SJCRH30 (cell line): ENCODE measurements at regions not wholly inside any gene's neighbourhood (a gene's known extent, or its start where the extent isn't known, plus 50 kb on each side); places are given as distances from the start of the nearest gene placed in this dataset.

Source experiments
- DNase-seq, 2 experiments: peaks; one replicate each; pipeline ENCODE4 v3.0.0-alpha.2; 2015 to 2020
- H3K27ac ChIP-seq: fragments of 250-450 bp; sonication (Bioruptor Pico); 2 replicates; pipeline ENCODE4 v1.5.1; 2020; ENCODE audit warnings: mild to moderate bottlenecking, moderate library complexity
- H3K27me3 ChIP-seq: fragments of 250-450 bp; sonication (Bioruptor Pico); 2 replicates; pipeline ENCODE4 v1.5.1; 2020; ENCODE audit warnings: mild to moderate bottlenecking, moderate library complexity
- H3K36me3 ChIP-seq: fragments of 250-450 bp; sonication (Bioruptor Pico); 2 replicates; pipeline ENCODE4 v1.5.1; 2020; ENCODE audit warnings: mild to moderate bottlenecking, moderate library complexity
- H3K4me1 ChIP-seq: fragments of 250-450 bp; sonication (Bioruptor Pico); 2 replicates; pipeline ENCODE4 v1.5.1; 2020; ENCODE audit warnings: mild to moderate bottlenecking, moderate library complexity
- H3K4me3 ChIP-seq: fragments of 250-450 bp; sonication (Bioruptor Pico); 2 replicates; pipeline ENCODE4 v1.5.1; 2020; ENCODE audit warnings: mild to moderate bottlenecking, moderate library complexity
- H3K9me3 ChIP-seq: fragments of 250-450 bp; sonication (Bioruptor Pico); replicated peaks from 2 replicates; pipeline ENCODE4 v1.5.1; 2020; ENCODE audit warnings: mild to moderate bottlenecking, moderate library complexity

GRCh38 chr2:236968101-236968879 is 117.4 kb upstream of the COPS8 start:
- H3K4me3 ChIP-seq: no peak overlapping the region
- H3K27ac ChIP-seq: no peak overlapping the region
- no peaks in the 10 kb centered on the region for H3K27me3 ChIP-seq
- no peak for DNase-seq
- H3K9me3 ChIP-seq: no peaks in the 10 kb centered on the region
- no peaks in the 10 kb centered on the region for H3K36me3 ChIP-seq
- H3K4me1 ChIP-seq: peaks cover 21% of the 10 kb centered on the region

- H3K4me1 ChIP-seq: peaks cover 28% of the 10 kb centered on the region
- no peak overlapping the region for H3K4me3 ChIP-seq
- no peaks in the 10 kb centered on the region for H3K9me3 ChIP-seq
- H3K36me3 ChIP-seq: no peaks in the 10 kb centered on the region
- DNase-seq: no peak
- H3K27me3 ChIP-seq: no peaks in the 10 kb centered on the region
- H3K27ac ChIP-seq: no peak overlapping the region
Observed at GRCh38 chr2:236968880-236969534, 116.7 kb upstream of the COPS8 start.

- DNase-seq: no peak
- H3K27me3 ChIP-seq: no peaks in the 10 kb centered on the region
Observed at GRCh38 chr2:236969767-236970655, 115.7 kb upstream of the COPS8 start.

GRCh38 chr2:236970656-236971010 is 115.1 kb upstream of the COPS8 start:
- Histone ChIP-seq H3K9me3 (no peaks in the 10 kb centered on the region), H3K27me3 (no peaks in the 10 kb centered on the region), H3K27ac (no peak overlapping the region), H3K36me3 (no peaks in the 10 kb centered on the region), H3K4me3 (no peak overlapping the region), H3K4me1 (peaks cover 28% of the 10 kb centered on the region)
- no peak for DNase-seq

More at GRCh38 chr2:236969767-236970655, 115.7 kb upstream of the COPS8 start:
- H3K36me3 ChIP-seq: no peaks in the 10 kb centered on the region
- H3K4me1 ChIP-seq: peaks cover 28% of the 10 kb centered on the region
- no peak overlapping the region for H3K4me3 ChIP-seq
- H3K9me3 ChIP-seq: no peaks in the 10 kb centered on the region
- no peak overlapping the region for H3K27ac ChIP-seq

GRCh38 chr2:236971131-236971821 is 114.4 kb upstream of the COPS8 start:
- Histone ChIP-seq H3K36me3 (no peaks in the 10 kb centered on the region), H3K9me3 (no peaks in the 10 kb centered on the region), H3K4me3 (peak overlapping the region; percentile 50), H3K4me1 (peaks cover 29% of the 10 kb centered on the region), H3K27me3 (no peaks in the 10 kb centered on the region), H3K27ac (peak overlapping the region; percentile 79)
- peak; percentile 42 to 62 for DNase-seq

GRCh38 chr2:236971919-236972381 is 113.7 kb upstream of the COPS8 start:
- Histone ChIP-seq H3K27me3 (no peaks in the 10 kb centered on the region), H3K4me3 (peak overlapping the region; percentile 50), H3K9me3 (no peaks in the 10 kb centered on the region), H3K36me3 (no peaks in the 10 kb centered on the region), H3K27ac (peak overlapping the region; percentile 79), H3K4me1 (peaks cover 35% of the 10 kb centered on the region)
- peak; percentile 60 to 74 for DNase-seq

GRCh38 chr2:236972491-236973342 is 113.0 kb upstream of the COPS8 start:
- no peaks in the 10 kb centered on the region for H3K36me3 ChIP-seq
- H3K9me3 ChIP-seq: no peaks in the 10 kb centered on the region
- peaks cover 43% of the 10 kb centered on the region for H3K4me1 ChIP-seq
- peak; percentile 89 to 91 for DNase-seq
- no peaks in the 10 kb centered on the region for H3K27me3 ChIP-seq
- peak overlapping the region; percentile 79 for H3K27ac ChIP-seq
- peak overlapping the region; percentile 50 for H3K4me3 ChIP-seq

- no peak overlapping the region for H3K4me3 ChIP-seq
- peak in 1 of 2 experiments; percentile 36 for DNase-seq
- no peaks in the 10 kb centered on the region for H3K36me3 ChIP-seq
- H3K9me3 ChIP-seq: no peaks in the 10 kb centered on the region
- H3K4me1 ChIP-seq: peaks cover 47% of the 10 kb centered on the region
- H3K27me3 ChIP-seq: no peaks in the 10 kb centered on the region
- H3K27ac ChIP-seq: peak overlapping the region; percentile 79
Observed at GRCh38 chr2:236973343-236973980, 112.2 kb upstream of the COPS8 start.

GRCh38 chr2:236974148-236974547 is 111.5 kb upstream of the COPS8 start:
- Histone ChIP-seq H3K27ac (no peak overlapping the region), H3K4me1 (peaks cover 47% of the 10 kb centered on the region), H3K36me3 (no peaks in the 10 kb centered on the region), H3K9me3 (no peaks in the 10 kb centered on the region), H3K4me3 (no peak overlapping the region), H3K27me3 (no peaks in the 10 kb centered on the region)
- DNase-seq: no peak

- Histone ChIP-seq H3K9me3 (no peaks in the 10 kb centered on the region), H3K27me3 (no peaks in the 10 kb centered on the region), H3K4me1 (peaks cover 47% of the 10 kb centered on the region), H3K36me3 (no peaks in the 10 kb centered on the region), H3K27ac (no peak overlapping the region), H3K4me3 (no peak overlapping the region)
- DNase-seq: no peak
Observed at GRCh38 chr2:236974752-236975151, 110.9 kb upstream of the COPS8 start.

- DNase-seq: no peak
- no peak overlapping the region for H3K27ac ChIP-seq
- no peaks in the 10 kb centered on the region for H3K36me3 ChIP-seq
- H3K4me3 ChIP-seq: no peak overlapping the region
- no peaks in the 10 kb centered on the region for H3K27me3 ChIP-seq
- no peaks in the 10 kb centered on the region for H3K9me3 ChIP-seq
- H3K4me1 ChIP-seq: peaks cover 46% of the 10 kb centered on the region
Observed at GRCh38 chr2:236975766-236976165, 109.9 kb upstream of the COPS8 start.

- Histone ChIP-seq H3K27me3 (no peaks in the 10 kb centered on the region), H3K4me1 (peaks cover 39% of the 10 kb centered on the region), H3K27ac (no peak overlapping the region), H3K4me3 (no peak overlapping the region), H3K9me3 (no peaks in the 10 kb centered on the region), H3K36me3 (no peaks in the 10 kb centered on the region)
- no peak for DNase-seq
Observed at GRCh38 chr2:236976266-236977062, 109.2 kb upstream of the COPS8 start.
